GM19023 (cell line): ENCODE measurements at regions not wholly inside any gene's neighbourhood (a gene's known extent, or its start where the extent isn't known, plus 50 kb on each side); places are given as distances from the start of the nearest gene placed in this dataset.

Experiments used
- ATAC-seq: cut with Tn5 transposase; IDR thresholded peaks from one replicate; pipeline ENCODE4 v1.9.1; 2021; ENCODE audit warnings: mild to moderate bottlenecking, moderate library complexity; ENCODE audit not compliant: unreplicated experiment

- ATAC-seq: no peak
Observed at GRCh38 chr22:22743128-22743760, 98.8 kb downstream of the GGTLC2 start.

- no peak for ATAC-seq
Observed at GRCh38 chr22:22744412-22745224, 100.2 kb downstream of the GGTLC2 start.

- ATAC-seq: no peak
Observed at GRCh38 chr22:22745225-22746060, 101.0 kb downstream of the GGTLC2 start.

GRCh38 chr22:22746061-22746962 lies 101.9 kb downstream of the GGTLC2 start:
- no peak for ATAC-seq

- no peak for ATAC-seq
Observed at GRCh38 chr22:22746963-22747933, 102.8 kb downstream of the GGTLC2 start.

- ATAC-seq: no peak
Observed at GRCh38 chr22:22748297-22748743, 103.9 kb downstream of the GGTLC2 start.

GRCh38 chr22:22748756-22749155 lies 104.3 kb downstream of the GGTLC2 start:
- ATAC-seq: no peak

- ATAC-seq: no peak
Observed at GRCh38 chr22:22749167-22749758, 104.8 kb downstream of the GGTLC2 start.

GRCh38 chr22:22750335-22751042 lies 106.1 kb downstream of the GGTLC2 start:
- ATAC-seq: no peak

GRCh38 chr22:22751043-22751603 lies 106.7 kb downstream of the GGTLC2 start:
- no peak for ATAC-seq

- no peak for ATAC-seq
Observed at GRCh38 chr22:22752199-22752555, 107.8 kb downstream of the GGTLC2 start.

- no peak for ATAC-seq
Observed at GRCh38 chr22:22752556-22753477, 108.4 kb downstream of the GGTLC2 start.

GRCh38 chr22:22753526-22754267 lies 109.3 kb downstream of the GGTLC2 start:
- no peak for ATAC-seq

- ATAC-seq: no peak
Observed at GRCh38 chr22:22754268-22754657, 109.8 kb downstream of the GGTLC2 start.

- ATAC-seq: no peak
Observed at GRCh38 chr22:22754961-22755777, 110.8 kb downstream of the GGTLC2 start.

- no peak for ATAC-seq
Observed at GRCh38 chr22:22755778-22756100, 111.3 kb downstream of the GGTLC2 start.
